PC-9 (cell line): ENCODE measurements at regions not wholly inside any gene's neighbourhood (a gene's known extent, or its start where the extent isn't known, plus 50 kb on each side); places are given as distances from the start of the nearest gene placed in this dataset.

Source experiments
- BruUV-seq: library from RNA; stranded (reverse); fragments of 400-500 nt; replicated peaks from 2 replicates; lab custom pipeline; 2021; lab: Mats Ljungman, UMichigan
- CTCF ChIA-PET: fragments of 300-600 bp; sonication (Branson Sonifier 250); formaldehyde crosslinking; loops from one replicate; lab custom pipeline; 2022; ENCODE audit warnings: antibody characterized with exemption; lab: Charles Lee
- POLR2A ChIA-PET: fragments of 300-600 bp; sonication (Branson Sonifier 250); formaldehyde crosslinking; loops from one replicate; lab custom pipeline; 2022; ENCODE audit warnings: antibody characterized with exemption; ENCODE audit not compliant: unreplicated experiment; lab: Charles Lee
- DNase-seq, 2 experiments: peaks; one replicate each; pipeline versions ENCODE4 v3.0.0 to v3.0.0-alpha.2; 2015 to 2022; ENCODE audit warnings: mixed read lengths in 1 of 2
- H2AFZ ChIP-seq: fragments of 200-600 bp; sonication (generic); 2 replicates; pipeline ENCODE4 v1.8.1; 2017; ENCODE audit warnings: antibody characterized with exemption
- H3F3A ChIP-seq: fragments of 200-600 bp; sonication (generic); 2 replicates; pipeline ENCODE4 v1.8.1; 2017; ENCODE audit warnings: antibody characterized with exemption, mild to moderate bottlenecking, low read depth; ENCODE audit not compliant: insufficient read depth
- H3K27ac ChIP-seq: fragments of 200-600 bp; sonication (generic); 2 replicates; pipeline ENCODE4 v1.6.1; 2016; ENCODE audit warnings: mixed run types
- H3K27me3 ChIP-seq: fragments of 200-600 bp; sonication (generic); 2 replicates; pipeline ENCODE4 v1.6.1; 2016; ENCODE audit warnings: low read depth, mixed run types; ENCODE audit not compliant: insufficient read depth
- H3K36me3 ChIP-seq: fragments of 200-600 bp; sonication (generic); 2 replicates; pipeline ENCODE4 v1.6.1; 2016; ENCODE audit warnings: low read depth, mixed run types
- H3K4me1 ChIP-seq: fragments of 200-600 bp; sonication (generic); replicated peaks from 2 replicates; pipeline ENCODE4 v1.6.1; 2016; ENCODE audit warnings: mixed run types; ENCODE audit not compliant: insufficient read depth
- H3K4me2 ChIP-seq: fragments of 200-600 bp; sonication (generic); 2 replicates; pipeline ENCODE4 v1.6.1; 2017; ENCODE audit warnings: mixed run types
- H3K4me3 ChIP-seq: fragments of 200-600 bp; sonication (generic); 2 replicates; pipeline ENCODE4 v1.6.1; 2016; ENCODE audit warnings: mixed run types
- H3K79me2 ChIP-seq: fragments of 200-600 bp; sonication (generic); 2 replicates; pipeline ENCODE4 v1.6.1; 2017; ENCODE audit warnings: low read depth, mixed run types
- H3K9me2 ChIP-seq: fragments of 200-600 bp; sonication (generic); 2 replicates; pipeline ENCODE4 v1.8.1; 2017; ENCODE audit warnings: mild to moderate bottlenecking; ENCODE audit not compliant: insufficient read depth
- H3K9me3 ChIP-seq: fragments of 200-600 bp; sonication (generic); 2 replicates; pipeline ENCODE4 v1.8.1; 2016; ENCODE audit warnings: low read depth; ENCODE audit not compliant: insufficient read depth
- H4K20me1 ChIP-seq: fragments of 200-600 bp; sonication (generic); 2 replicates; pipeline ENCODE4 v1.8.1; 2017; ENCODE audit not compliant: insufficient read depth
- CTCF ChIP-seq: fragments of 200-600 bp; sonication (generic); conservative IDR thresholded peaks from 2 replicates; pipeline ENCODE4 v1.6.1; 2017; ENCODE audit warnings: mixed run types, antibody characterized with exemption, mild to moderate bottlenecking, moderate library complexity
- EZH2 ChIP-seq: fragments of 200-600 bp; sonication (generic); IDR thresholded peaks from 2 replicates; pipeline ENCODE4 v1.8.0; 2017; ENCODE audit warnings: antibody characterized with exemption, low read depth
- intact Hi-C: fragments of 100-400 bp; cut with micrococcal nuclease; formaldehyde crosslinking; loops from one replicate; pipeline ENCODE4 v1.10.0; 2022; ENCODE audit not compliant: unreplicated experiment

- ChIA-PET POLR2A (no interaction called here), CTCF (interaction anchor here (0.6 kb wide), 1 partner anchor 174 kb away, joined by 3 read pairs; no protein-coding TSS in a partner anchor)
- no peak overlapping the region for H3K4me2 ChIP-seq
- H3K79me2 ChIP-seq, result no peaks in the 10 kb centered on the region
- H3K27me3 ChIP-seq, result peaks cover 85% of the 10 kb centered on the region
- BruUV-seq, result no TSS peak
- no peaks in the 10 kb centered on the region for H3K9me2 ChIP-seq
- no peaks in the 10 kb centered on the region for H3K36me3 ChIP-seq
- H2AFZ ChIP-seq, result no peak overlapping the region
- no peaks in the 10 kb centered on the region for H3F3A ChIP-seq
- H3K27ac ChIP-seq, result no peak overlapping the region
- H3K4me1 ChIP-seq, result no peaks in the 10 kb centered on the region
- H3K9me3 ChIP-seq, result no peaks in the 10 kb centered on the region
- DNase-seq, result no peak
- intact Hi-C loops, result no loop called here
- TF ChIP-seq EZH2 (no peak), CTCF (no peak)
- no peaks in the 10 kb centered on the region for H4K20me1 ChIP-seq
- H3K4me3 ChIP-seq, result no peak overlapping the region
Measured at GRCh38 chr6:30418448-30418847, 70.9 kb upstream of the HLA-E start.

- Histone ChIP-seq H3K27ac (no peak overlapping the region), H3K9me2 (no peaks in the 10 kb centered on the region), H3K9me3 (no peaks in the 10 kb centered on the region), H3K4me3 (no peak overlapping the region), H2AFZ (no peak overlapping the region), H3K79me2 (no peaks in the 10 kb centered on the region), H3F3A (no peaks in the 10 kb centered on the region), H3K27me3 (peaks cover 79% of the 10 kb centered on the region), H3K4me1 (no peaks in the 10 kb centered on the region), H4K20me1 (no peaks in the 10 kb centered on the region), H3K4me2 (no peak overlapping the region), H3K36me3 (no peaks in the 10 kb centered on the region)
- DNase-seq, result no peak
- ChIA-PET POLR2A (no interaction called here), CTCF (no interaction called here)
- no TSS peak for BruUV-seq
- TF ChIP-seq EZH2, result no peak
- TF ChIP-seq CTCF, result no peak
- intact Hi-C loops, result no loop called here
Measured at GRCh38 chr6:30424549-30424948, 64.8 kb upstream of the HLA-E start.
